ENCODE measurements at regions not wholly inside any gene's neighbourhood (a gene's known extent, or its start where the extent isn't known, plus 50 kb on each side); places are given as distances from the start of the nearest gene placed in this dataset.

DNA sequence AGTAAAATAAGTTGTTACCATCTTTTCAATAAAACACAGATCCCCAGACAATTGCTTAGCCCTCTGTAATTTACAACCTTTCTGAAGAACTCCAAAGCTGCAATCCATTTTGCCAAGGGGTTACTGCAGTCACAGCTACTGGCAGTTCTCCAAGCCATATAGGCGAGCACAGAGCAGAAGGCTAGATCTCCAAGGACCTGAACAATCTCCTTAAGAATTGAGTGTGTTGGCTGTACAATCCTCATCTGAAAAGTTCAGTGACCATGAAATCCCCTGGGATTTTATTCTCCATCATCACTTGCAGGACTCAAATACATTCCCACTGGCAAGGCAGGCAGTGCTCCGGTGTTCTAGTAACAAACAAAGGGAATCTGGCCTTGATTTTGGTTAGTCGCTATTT lies 103.9 kb upstream of the LRP1B start:
- no peak for TF ChIP-seq CTCF (IDR thresholded peaks at IDR 0.05)
- no peak for TF ChIP-seq POLR2A (IDR thresholded peaks at IDR 0.05)
- no peak for TF ChIP-seq POLR2AphosphoS5 (IDR thresholded peaks at IDR 0.05)
